ENCODE measurements at regions not wholly inside any gene's neighbourhood (a gene's known extent, or its start where the extent isn't known, plus 50 kb on each side); places are given as distances from the start of the nearest gene placed in this dataset.

DNA sequence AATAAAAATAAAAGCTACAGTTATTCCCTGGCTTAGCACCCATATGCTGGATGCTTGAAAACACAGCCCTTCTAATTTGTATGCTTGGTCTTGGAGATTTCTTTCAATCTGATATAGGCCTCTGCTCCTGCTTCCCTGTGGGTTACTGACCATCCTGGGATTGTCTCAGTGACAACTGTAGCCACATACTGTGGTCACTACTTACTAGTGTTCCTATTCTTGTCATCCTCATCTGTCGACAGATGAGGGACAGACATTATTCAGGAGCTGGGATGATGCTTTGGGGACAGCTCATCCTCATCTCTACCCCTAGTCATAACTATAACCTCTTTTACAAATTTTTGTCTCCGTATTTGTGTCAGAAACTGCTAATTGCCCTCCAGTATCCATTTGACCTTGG lies 388.9 kb upstream of the MAP3K7 start:
- Histone ChIP-seq H3K9me3 (no peaks in the 10 kb centered on the region), H3K27me3 (no peaks in the 10 kb centered on the region), H3K4me3 (no peak overlapping the region), H3K27ac (no peak overlapping the region), H3K4me1 (no peaks in the 10 kb centered on the region), H3K36me3 (replicated peaks in 1 of 2; ENCODE audit: insufficient read depth in 1 of 2, low read depth in 2 of 2) (no peaks in the 10 kb centered on the region)
- WGBS, 2 donors, result 59 to 64% methylated on average over 2 of the region's 2 CpGs
- TF ChIP-seq, protein P1, sequence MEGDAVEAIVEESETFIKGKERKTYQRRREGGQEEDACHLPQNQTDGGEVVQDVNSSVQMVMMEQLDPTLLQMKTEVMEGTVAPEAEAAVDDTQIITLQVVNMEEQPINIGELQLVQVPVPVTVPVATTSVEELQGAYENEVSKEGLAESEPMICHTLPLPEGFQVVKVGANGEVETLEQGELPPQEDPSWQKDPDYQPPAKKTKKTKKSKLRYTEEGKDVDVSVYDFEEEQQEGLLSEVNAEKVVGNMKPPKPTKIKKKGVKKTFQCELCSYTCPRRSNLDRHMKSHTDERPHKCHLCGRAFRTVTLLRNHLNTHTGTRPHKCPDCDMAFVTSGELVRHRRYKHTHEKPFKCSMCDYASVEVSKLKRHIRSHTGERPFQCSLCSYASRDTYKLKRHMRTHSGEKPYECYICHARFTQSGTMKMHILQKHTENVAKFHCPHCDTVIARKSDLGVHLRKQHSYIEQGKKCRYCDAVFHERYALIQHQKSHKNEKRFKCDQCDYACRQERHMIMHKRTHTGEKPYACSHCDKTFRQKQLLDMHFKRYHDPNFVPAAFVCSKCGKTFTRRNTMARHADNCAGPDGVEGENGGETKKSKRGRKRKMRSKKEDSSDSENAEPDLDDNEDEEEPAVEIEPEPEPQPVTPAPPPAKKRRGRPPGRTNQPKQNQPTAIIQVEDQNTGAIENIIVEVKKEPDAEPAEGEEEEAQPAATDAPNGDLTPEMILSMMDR (IDR thresholded peaks at IDR 0.05), result no peak
- TF ChIP-seq POLR2A (IDR thresholded peaks at IDR 0.05), result no peak
- no peak for ATAC-seq
- DNase-seq, result no peak
- intact Hi-C loops (cut with DNase I), result no loop called here

DNA sequence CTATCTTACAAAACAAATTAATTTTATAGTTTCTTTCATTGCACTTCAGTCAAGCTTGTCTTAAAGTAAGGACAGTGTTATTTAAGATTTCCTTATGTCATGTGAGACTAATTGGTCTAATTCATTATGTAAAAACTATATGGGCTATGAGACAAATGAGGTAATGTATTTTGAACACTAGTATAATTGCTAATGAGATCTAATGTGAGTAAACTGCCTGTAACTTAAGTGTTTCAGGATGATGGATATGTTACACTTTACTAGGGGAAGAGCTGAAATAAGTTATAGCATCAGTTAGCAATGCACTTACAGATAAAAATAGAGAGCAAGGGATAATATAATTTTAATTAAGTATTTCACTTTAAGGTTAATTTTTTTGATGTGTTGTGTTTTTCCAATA lies 386.3 kb upstream of the MAP3K7 start:
- DNase-seq (no peak), ATAC-seq (no peak)
- H3K27ac ChIP-seq, result no peak overlapping the region
- TF ChIP-seq POLR2A (IDR thresholded peaks at IDR 0.05), result no peak
- TF ChIP-seq, protein P1 (IDR thresholded peaks at IDR 0.05), result no peak
- no peaks in the 10 kb centered on the region for H3K9me3 ChIP-seq
- no peaks in the 10 kb centered on the region for H3K4me1 ChIP-seq
- no peaks in the 10 kb centered on the region for H3K36me3 ChIP-seq (replicated peaks in 1 of 2; ENCODE audit: insufficient read depth in 1 of 2, low read depth in 2 of 2)
- H3K4me3 ChIP-seq, result no peak overlapping the region
- no peaks in the 10 kb centered on the region for H3K27me3 ChIP-seq
- intact Hi-C loops (cut with DNase I), result no loop called here

DNA sequence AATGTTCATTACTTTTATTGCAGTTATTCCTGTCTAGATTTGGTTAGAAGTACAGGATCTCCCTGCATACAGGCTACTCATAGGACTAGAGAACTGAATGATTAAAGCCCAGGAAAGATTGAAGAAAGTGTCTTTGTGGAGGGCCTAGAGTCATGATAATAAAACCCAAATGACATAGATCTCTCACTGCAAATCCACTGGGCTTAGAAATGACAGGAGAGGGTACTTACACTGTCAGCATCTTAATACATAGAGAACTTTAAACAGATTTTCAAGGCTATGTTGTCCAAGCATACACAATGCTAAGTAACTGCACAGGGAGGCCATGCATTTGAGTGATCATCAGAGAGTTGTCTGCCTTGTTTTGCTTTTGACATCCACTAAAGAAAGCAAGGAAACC lies 383.8 kb upstream of the MAP3K7 start:
- TF ChIP-seq, protein P1 (IDR thresholded peaks at IDR 0.05), result no peak
- no peak for TF ChIP-seq POLR2A (IDR thresholded peaks at IDR 0.05)
- H3K4me3 ChIP-seq, result no peak overlapping the region
- H3K27me3 ChIP-seq, result no peaks in the 10 kb centered on the region
- no peaks in the 10 kb centered on the region for H3K4me1 ChIP-seq
- intact Hi-C loops (cut with DNase I), result no loop called here
- ATAC-seq, result no peak
- no peak overlapping the region for H3K27ac ChIP-seq
- no peaks in the 10 kb centered on the region for H3K36me3 ChIP-seq (replicated peaks in 1 of 2; ENCODE audit: insufficient read depth in 1 of 2, low read depth in 2 of 2)
- DNase-seq, result no peak
- H3K9me3 ChIP-seq, result no peaks in the 10 kb centered on the region

DNA sequence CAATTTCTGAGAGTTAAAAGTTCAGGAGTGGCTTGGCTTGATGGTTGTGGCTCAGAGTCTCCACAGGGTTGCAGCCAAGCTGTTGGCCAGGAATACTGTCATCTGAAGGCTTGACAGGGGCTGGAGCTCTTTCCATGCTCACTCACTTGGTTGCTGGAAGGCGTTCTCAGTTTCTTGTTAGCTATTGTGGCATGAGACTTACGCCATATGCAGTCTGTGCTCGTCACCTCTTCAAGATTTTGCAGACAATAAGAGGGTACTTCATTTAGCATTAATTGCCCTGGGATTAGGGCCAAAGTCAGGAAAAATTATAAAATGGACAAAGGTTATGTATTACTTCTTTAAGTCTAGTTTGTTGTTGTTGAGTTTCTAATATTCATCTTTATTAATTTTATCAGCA lies 380.6 kb upstream of the MAP3K7 start:
- DNase-seq, result no peak
- H3K27ac ChIP-seq, result no peak overlapping the region
- H3K4me1 ChIP-seq, result no peaks in the 10 kb centered on the region
- H3K36me3 ChIP-seq (replicated peaks in 1 of 2; ENCODE audit: insufficient read depth in 1 of 2, low read depth in 2 of 2), result no peaks in the 10 kb centered on the region
- no peaks in the 10 kb centered on the region for H3K27me3 ChIP-seq
- intact Hi-C loops (cut with DNase I), result no loop called here
- no peak for ATAC-seq
- WGBS, 2 donors, result 74 to 77% methylated on average over 3 of the region's 3 CpGs
- no peak overlapping the region for H3K4me3 ChIP-seq
- no peaks in the 10 kb centered on the region for H3K9me3 ChIP-seq
- TF ChIP-seq POLR2A (IDR thresholded peaks at IDR 0.05), result no peak
- TF ChIP-seq, protein P1 (IDR thresholded peaks at IDR 0.05), result no peak

DNA sequence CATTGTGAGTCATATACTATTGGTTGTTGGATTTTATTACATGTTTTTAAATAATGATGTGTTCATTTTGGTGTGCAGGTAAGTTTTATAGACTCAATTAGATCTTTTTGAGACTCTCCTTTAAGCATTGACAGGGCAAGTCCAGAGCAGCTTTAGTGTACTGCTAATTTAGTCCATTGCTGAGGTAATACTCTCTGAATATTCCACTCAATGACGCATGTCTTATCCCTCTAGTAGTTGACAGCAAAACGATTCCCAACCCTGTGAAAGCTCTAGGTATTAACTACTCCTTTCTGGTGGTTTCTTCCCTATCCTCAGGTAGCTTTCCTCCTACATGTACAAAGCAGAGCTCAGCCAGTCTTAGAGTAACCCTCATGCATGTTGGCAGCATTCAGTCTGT lies 373.5 kb upstream of the MAP3K7 start:
- no peaks in the 10 kb centered on the region for H3K9me3 ChIP-seq
- DNase-seq, result no peak
- ATAC-seq, result no peak
- H3K4me1 ChIP-seq, result no peaks in the 10 kb centered on the region
- H3K27ac ChIP-seq, result no peak overlapping the region
- TF ChIP-seq POLR2A (IDR thresholded peaks at IDR 0.05), result no peak
- TF ChIP-seq, protein P1 (IDR thresholded peaks at IDR 0.05), result no peak
- intact Hi-C loops (cut with DNase I), result no loop called here
- H3K27me3 ChIP-seq, result no peaks in the 10 kb centered on the region
- no peak overlapping the region for H3K4me3 ChIP-seq
- WGBS, 2 donors, result 43 to 71% methylated on average over 2 of the region's 2 CpGs
- H3K36me3 ChIP-seq (replicated peaks in 1 of 2; ENCODE audit: insufficient read depth in 1 of 2, low read depth in 2 of 2), result no peaks in the 10 kb centered on the region

All from body of pancreas (tissue), 4 donors.